Endothelial cell of umbilical vein (primary cell): ENCODE measurements at regions not wholly inside any gene's neighbourhood (a gene's known extent, or its start where the extent isn't known, plus 50 kb on each side); places are given as distances from the start of the nearest gene placed in this dataset.

Source experiments
- CTCF ChIP-seq, 2 donors: IDR thresholded peaks; 1 replicate in 1 of 2; 2 replicates in 1 of 2; pipeline ENCODE4 v1.5.1; 2011; ENCODE audit warnings: low read length in 2 of 2, mild to moderate bottlenecking in 2 of 2, moderate library complexity in 2 of 2, control low read depth in 1 of 2, inconsistent platforms in 1 of 2, low read depth in 1 of 2; ENCODE audit not compliant: insufficient read depth in 1 of 2; ENCODE audit errors: extremely low read depth in 1 of 2
- EZH2 ChIP-seq: IDR thresholded peaks from 2 replicates; pipeline ENCODE4 v1.6.1; 2012; ENCODE audit warnings: borderline replicate concordance, low read depth, mild to moderate bottlenecking, moderate library complexity, low read length, inconsistent platforms; ENCODE audit not compliant: severe bottlenecking
- FOS ChIP-seq: IDR thresholded peaks from 2 replicates; pipeline ENCODE4 v1.6.1; 2011; ENCODE audit warnings: mild to moderate bottlenecking, low read length, moderate library complexity, borderline replicate concordance; ENCODE audit not compliant: insufficient read depth
- MAX ChIP-seq: IDR thresholded peaks from 2 replicates; pipeline ENCODE4 v1.6.1; 2011; ENCODE audit not compliant: insufficient read depth, insufficient read length
- MYC ChIP-seq: IDR thresholded peaks from one replicate; pipeline ENCODE4 v1.6.1; 2011; ENCODE audit warnings: mild to moderate bottlenecking, low read depth, low read length
- POLR2A ChIP-seq: IDR thresholded peaks from 2 replicates; pipeline ENCODE4 v1.6.1; 2012; ENCODE audit warnings: low read depth, mild to moderate bottlenecking, control low read depth, low read length

- TF ChIP-seq CTCF (IDR thresholded peaks at IDR 0.05; ENCODE audit: extremely low read depth in 1 of 2, insufficient read depth in 1 of 2, low read depth in 1 of 2, low read length in 2 of 2): no peak
- TF ChIP-seq MAX: no peak
- TF ChIP-seq POLR2A: no peak
- TF ChIP-seq EZH2: no peak
- no peak for TF ChIP-seq MYC
- no peak for TF ChIP-seq FOS
Observed at GRCh38 chr7:68425377-68425776, 1172.9 kb upstream of the AUTS2 start.
